Natural killer cell (primary cell): ENCODE measurements at regions not wholly inside any gene's neighbourhood (a gene's known extent, or its start where the extent isn't known, plus 50 kb on each side); places are given as distances from the start of the nearest gene placed in this dataset.

Experiments used
- ATAC-seq, 3 donors: fragments of 150-1000 bp in 2 of 3; fragments of 200-7000 bp in 1 of 3; cut with Tn5 transposase; 1 replicate in 1 of 3; 2 replicates in 2 of 3; pipeline ENCODE4 v1.10.0; 2021; ENCODE audit warnings: mild to moderate bottlenecking in 2 of 3, moderate library complexity in 2 of 3
- DNase-seq, 2 donors: peaks; one replicate each; pipeline versions ENCODE4 v3.0.0 to v3.0.0-alpha.2; 2013 to 2021; ENCODE audit warnings: mixed read lengths in 1 of 2
- H3K27ac ChIP-seq: one replicate; pipeline ENCODE4 v1.5.1; 2013; ENCODE audit warnings: mild to moderate bottlenecking, low read length
- H3K27me3 ChIP-seq: one replicate; pipeline ENCODE4 v1.6.1; 2013; ENCODE audit warnings: low read length; ENCODE audit not compliant: control insufficient read depth, insufficient read depth
- H3K36me3 ChIP-seq: one replicate; pipeline ENCODE4 v1.6.1; 2013; ENCODE audit warnings: low read length; ENCODE audit not compliant: control insufficient read depth, insufficient read depth
- H3K4me1 ChIP-seq: one replicate; pipeline ENCODE4 v1.6.1; 2013; ENCODE audit warnings: low read length; ENCODE audit not compliant: control insufficient read depth, insufficient read depth
- H3K4me3 ChIP-seq: one replicate; pipeline ENCODE4 v1.5.1; 2013; ENCODE audit warnings: low read length
- H3K9me3 ChIP-seq: one replicate; pipeline ENCODE4 v1.6.1; 2013; ENCODE audit warnings: low read length; ENCODE audit not compliant: control insufficient read depth, insufficient read depth
- H3K27ac Mint-ChIP-seq, 2 donors: one replicate each; pipeline ENCODE4 v1.8.0; 2022; ENCODE audit warnings: mild to moderate bottlenecking in 2 of 2, mixed read lengths in 2 of 2, moderate library complexity in 1 of 2
- H3K27me3 Mint-ChIP-seq, 2 donors: one replicate each; pipeline ENCODE4 v1.8.0; 2022; ENCODE audit warnings: low read depth in 2 of 2, mixed read lengths in 2 of 2
- H3K36me3 Mint-ChIP-seq: one replicate; pipeline ENCODE4 v1.8.0; 2022; ENCODE audit warnings: mixed read lengths
- H3K4me1 Mint-ChIP-seq, 2 donors: one replicate each; pipeline ENCODE4 v1.8.0; 2022; ENCODE audit warnings: mixed read lengths in 2 of 2
- H3K4me3 Mint-ChIP-seq: one replicate; pipeline ENCODE4 v1.8.0; 2022; ENCODE audit warnings: mild to moderate bottlenecking, moderate library complexity, mixed read lengths
- H3K9me3 Mint-ChIP-seq, 2 donors: one replicate each; pipeline ENCODE4 v1.8.0; 2022; ENCODE audit warnings: mixed read lengths in 2 of 2
- CTCF ChIP-seq: fragments of 200-600 bp; IDR thresholded peaks from one replicate; pipeline ENCODE4 v1.8.0; 2022; ENCODE audit warnings: antibody characterized with exemption
- WGBS: methylation state at CpG from one replicate; pipeline ENCODE4 v1.1.7; 2013; ENCODE audit warnings: missing lambda C conversion rate; ENCODE audit not compliant: insufficient coverage; 5-methylcytosine and 5-hydroxymethylcytosine counted together
- intact Hi-C: fragments of 100-400 bp; cut with micrococcal nuclease; formaldehyde crosslinking; loops from one replicate; pipeline ENCODE4 v1.14.2; 2022

GRCh38 chr6:54754406-54754805 is 92.2 kb upstream of the FAM83B start:
- ATAC-seq, result no peak
- no peaks in the 10 kb centered on the region for H3K9me3 Mint-ChIP-seq

GRCh38 chr6:54758340-54758739 is 88.2 kb upstream of the FAM83B start:
- Mint-ChIP-seq H3K4me1 (no peaks in the 10 kb centered on the region), H3K9me3 (peaks cover 0 to 2% of the 10 kb centered on the region in 2 donors), H3K27me3 (peaks cover 0 to 2% of the 10 kb centered on the region in 2 donors), H3K27ac (no peak overlapping the region), H3K4me3 (no peak overlapping the region), H3K36me3 (no peaks in the 10 kb centered on the region)
- no peaks in the 10 kb centered on the region for H3K36me3 ChIP-seq
- ATAC-seq (no peak), DNase-seq (no peak)
- H3K9me3 ChIP-seq, result no peaks in the 10 kb centered on the region
- H3K27ac ChIP-seq, result no peak overlapping the region
- H3K4me1 ChIP-seq, result no peaks in the 10 kb centered on the region
- H3K4me3 ChIP-seq, result no peak overlapping the region
- H3K27me3 ChIP-seq, result no peaks in the 10 kb centered on the region
- intact Hi-C loops, result no loop called here
- 62% methylated on average over 2 of the region's 2 CpGs for WGBS
- no peak for TF ChIP-seq CTCF

More at GRCh38 chr6:54754406-54754805, 92.2 kb upstream of the FAM83B start:
- no peak for DNase-seq
- Histone ChIP-seq H3K9me3 (no peaks in the 10 kb centered on the region), H3K4me1 (no peaks in the 10 kb centered on the region), H3K27me3 (no peaks in the 10 kb centered on the region), H3K36me3 (no peaks in the 10 kb centered on the region), H3K27ac (no peak overlapping the region), H3K4me3 (no peak overlapping the region)
- peaks cover 0 to 2% of the 10 kb centered on the region in 2 donors for H3K27me3 Mint-ChIP-seq
- no peaks in the 10 kb centered on the region for H3K36me3 Mint-ChIP-seq
- intact Hi-C loops, result no loop called here
- no peak for TF ChIP-seq CTCF
- H3K27ac Mint-ChIP-seq, result no peak overlapping the region
- no peak overlapping the region for H3K4me3 Mint-ChIP-seq
- no CpG with 5 or more reads among the region's 1 CpG for WGBS
- no peaks in the 10 kb centered on the region for H3K4me1 Mint-ChIP-seq

GRCh38 chr6:54768494-54768893 is 78.1 kb upstream of the FAM83B start:
- Mint-ChIP-seq H3K4me3 (no peak overlapping the region), H3K36me3 (no peaks in the 10 kb centered on the region), H3K27ac (no peak overlapping the region), H3K4me1 (no peaks in the 10 kb centered on the region), H3K27me3 (no peaks in the 10 kb centered on the region), H3K9me3 (peaks cover 0 to 7% of the 10 kb centered on the region in 2 donors)
- intact Hi-C loops, result no loop called here
- TF ChIP-seq CTCF, result no peak
- Histone ChIP-seq H3K27me3 (peaks cover 2% of the 10 kb centered on the region), H3K36me3 (no peaks in the 10 kb centered on the region), H3K4me1 (no peaks in the 10 kb centered on the region), H3K4me3 (no peak overlapping the region), H3K27ac (no peak overlapping the region), H3K9me3 (no peaks in the 10 kb centered on the region)
- DNase-seq (no peak), ATAC-seq (no peak)
- WGBS, result 83% methylated on average over 1 of the region's 1 CpG

GRCh38 chr6:54770328-54770727 is 76.2 kb upstream of the FAM83B start:
- no peaks in the 10 kb centered on the region for H3K27me3 Mint-ChIP-seq
- Histone ChIP-seq H3K36me3 (no peaks in the 10 kb centered on the region), H3K9me3 (no peaks in the 10 kb centered on the region), H3K4me1 (no peaks in the 10 kb centered on the region), H3K27ac (no peak overlapping the region), H3K27me3 (peaks cover 2% of the 10 kb centered on the region), H3K4me3 (no peak overlapping the region)
- H3K36me3 Mint-ChIP-seq, result no peaks in the 10 kb centered on the region
- 94% methylated on average over 12 of the region's 12 CpGs for WGBS
- ATAC-seq (no peak), DNase-seq (no peak)
- H3K9me3 Mint-ChIP-seq, result peaks cover 0 to 4% of the 10 kb centered on the region in 2 donors
- intact Hi-C loops, result no loop called here
- TF ChIP-seq CTCF, result no peak
- no peak overlapping the region for H3K4me3 Mint-ChIP-seq
- no peak overlapping the region for H3K27ac Mint-ChIP-seq
- no peaks in the 10 kb centered on the region for H3K4me1 Mint-ChIP-seq
